ENCODE measurements at regions not wholly inside any gene's neighbourhood (a gene's known extent, or its start where the extent isn't known, plus 50 kb on each side); places are given as distances from the start of the nearest gene placed in this dataset.
"Not testable (repeated sequence)": the region's sequence is repeated elsewhere in the genome, so short reads cannot be mapped to it uniquely, and the experiment has no call there.

- DNase-seq (ENCODE audit: low read depth in 2 of 2) = peak in 1 of 2 donors; percentile 8
These were observed 102.2 kb downstream of the TMX1 start for GRCh38 chr14:51342226-51342625.

GRCh38 chr14:51351997-51352396 lies 112.0 kb downstream of the TMX1 start:
- no peak for DNase-seq (ENCODE audit: low read depth in 2 of 2)

- DNase-seq (ENCODE audit: low read depth in 2 of 2) = no peak
These were observed 113.9 kb downstream of the TMX1 start for GRCh38 chr14:51353901-51354300.

- DNase-seq (ENCODE audit: low read depth in 2 of 2) = no peak
These were observed 114.8 kb downstream of the TMX1 start for GRCh38 chr14:51354846-51355245.

GRCh38 chr14:51356381-51356780 lies 116.3 kb downstream of the TMX1 start:
- no peak for DNase-seq (ENCODE audit: low read depth in 2 of 2)

- no peak for DNase-seq (ENCODE audit: low read depth in 2 of 2)
These were observed 117.2 kb downstream of the TMX1 start for GRCh38 chr14:51357250-51357649.

GRCh38 chr14:51360592-51360991 lies 120.5 kb downstream of the TMX1 start:
- peak; percentile 61 to 69 for DNase-seq (ENCODE audit: low read depth in 2 of 2)

- no peak for DNase-seq (ENCODE audit: low read depth in 2 of 2)
These were observed 125.4 kb downstream of the TMX1 start for GRCh38 chr14:51365241-51365965.

GRCh38 chr14:51366460-51366859 lies 126.4 kb downstream of the TMX1 start:
- not testable (repeated sequence) for DNase-seq (ENCODE audit: low read depth in 2 of 2)

GRCh38 chr14:51366866-51367599 lies 127.0 kb downstream of the TMX1 start:
- DNase-seq (ENCODE audit: low read depth in 2 of 2) = not testable (repeated sequence)

GRCh38 chr14:51367600-51367931 lies 127.5 kb downstream of the TMX1 start:
- DNase-seq (ENCODE audit: low read depth in 2 of 2) = peak in 1 of 2 donors; percentile 43

- DNase-seq (ENCODE audit: low read depth in 2 of 2) = no peak
These were observed 128.7 kb downstream of the TMX1 start for GRCh38 chr14:51368721-51369163.

- DNase-seq (ENCODE audit: low read depth in 2 of 2) = peak in 1 of 2 donors; percentile 40
These were observed 129.8 kb downstream of the TMX1 start for GRCh38 chr14:51369814-51370213.

- DNase-seq (ENCODE audit: low read depth in 2 of 2) = no peak
These were observed 130.8 kb downstream of the TMX1 start for GRCh38 chr14:51370758-51371386.

GRCh38 chr14:51377186-51377585 lies 137.1 kb downstream of the TMX1 start:
- DNase-seq (ENCODE audit: low read depth in 2 of 2) = not testable (repeated sequence)

GRCh38 chr14:51382506-51382905 lies 142.5 kb downstream of the TMX1 start:
- peak in 1 of 2 donors; percentile 18 for DNase-seq (ENCODE audit: low read depth in 2 of 2)

- DNase-seq (ENCODE audit: low read depth in 2 of 2) = peak in 1 of 2 donors; percentile 8
These were observed 146.4 kb downstream of the TMX1 start for GRCh38 chr14:51386411-51386810.

GRCh38 chr14:51386983-51387735 lies 147.1 kb downstream of the TMX1 start:
- peak; percentile 60 to 62 for DNase-seq (ENCODE audit: low read depth in 2 of 2)

GRCh38 chr14:51392416-51392815 lies 152.4 kb downstream of the TMX1 start:
- DNase-seq (ENCODE audit: low read depth in 2 of 2) = peak in 1 of 2 donors; percentile 8

- DNase-seq (ENCODE audit: low read depth in 2 of 2) = peak; percentile 57 to 91
These were observed 154.3 kb downstream of the TMX1 start for GRCh38 chr14:51394384-51394783.

- peak in 1 of 2 donors; percentile 6 for DNase-seq (ENCODE audit: low read depth in 2 of 2)
These were observed 154.8 kb downstream of the TMX1 start for GRCh38 chr14:51394804-51395203.
